IPS-18a (cell line): ENCODE measurements at regions not wholly inside any gene's neighbourhood (a gene's known extent, or its start where the extent isn't known, plus 50 kb on each side); places are given as distances from the start of the nearest gene placed in this dataset.
"Not testable (repeated sequence)": the region's sequence is repeated elsewhere in the genome, so short reads cannot be mapped to it uniquely, and the experiment has no call there.

ENCODE experiments used
- H3K27ac ChIP-seq: one replicate; pipeline ENCODE4 v1.5.1; 2013; ENCODE audit warnings: low read length
- H3K27me3 ChIP-seq: one replicate; pipeline ENCODE4 v1.6.1; 2013; ENCODE audit warnings: mild to moderate bottlenecking, low read length; ENCODE audit not compliant: control insufficient read depth, insufficient read depth
- H3K36me3 ChIP-seq: one replicate; pipeline ENCODE4 v1.6.1; 2013; ENCODE audit warnings: low read depth, low read length; ENCODE audit not compliant: control insufficient read depth
- H3K4me1 ChIP-seq: one replicate; pipeline ENCODE4 v1.6.1; 2013; ENCODE audit warnings: low read depth, low read length; ENCODE audit not compliant: control insufficient read depth
- H3K4me3 ChIP-seq: one replicate; pipeline ENCODE4 v1.5.1; 2013; ENCODE audit warnings: low read length
- H3K9ac ChIP-seq: one replicate; pipeline ENCODE4 v1.6.1; 2013; ENCODE audit warnings: mild to moderate bottlenecking, low read length, moderate library complexity
- H3K9me3 ChIP-seq: one replicate; pipeline ENCODE4 v1.6.1; 2013; ENCODE audit warnings: low read depth, low read length; ENCODE audit not compliant: control insufficient read depth

- no peak overlapping the region for H3K9ac ChIP-seq
- H3K36me3 ChIP-seq: no peaks in the 10 kb centered on the region
- H3K27ac ChIP-seq: no peak overlapping the region
- H3K4me3 ChIP-seq: no peak overlapping the region
- H3K9me3 ChIP-seq: peaks cover 4% of the 10 kb centered on the region
- no peaks in the 10 kb centered on the region for H3K27me3 ChIP-seq
- no peaks in the 10 kb centered on the region for H3K4me1 ChIP-seq
Observed at GRCh38 chr7:8314566-8314965, 52.6 kb upstream of the ICA1 start.

- Histone ChIP-seq H3K4me1 (no peaks in the 10 kb centered on the region), H3K9me3 (peaks cover 7% of the 10 kb centered on the region), H3K9ac (no peak overlapping the region), H3K27me3 (no peaks in the 10 kb centered on the region), H3K27ac (no peak overlapping the region), H3K36me3 (no peaks in the 10 kb centered on the region), H3K4me3 (no peak overlapping the region)
Observed at GRCh38 chr7:8319115-8319514, 57.1 kb upstream of the ICA1 start.

GRCh38 chr7:8320174-8320573 is 58.2 kb upstream of the ICA1 start:
- Histone ChIP-seq H3K27me3 (no peaks in the 10 kb centered on the region), H3K9me3 (peaks cover 7% of the 10 kb centered on the region), H3K9ac (no peak overlapping the region), H3K4me1 (no peaks in the 10 kb centered on the region), H3K4me3 (no peak overlapping the region), H3K27ac (no peak overlapping the region), H3K36me3 (no peaks in the 10 kb centered on the region)

- no peak overlapping the region for H3K27ac ChIP-seq
- no peak overlapping the region for H3K9ac ChIP-seq
- no peak overlapping the region for H3K4me3 ChIP-seq
- H3K27me3 ChIP-seq: no peaks in the 10 kb centered on the region
- H3K9me3 ChIP-seq: peaks cover 7% of the 10 kb centered on the region
- H3K36me3 ChIP-seq: no peaks in the 10 kb centered on the region
- H3K4me1 ChIP-seq: no peaks in the 10 kb centered on the region
Observed at GRCh38 chr7:8321312-8321711, 59.3 kb upstream of the ICA1 start.

- no peaks in the 10 kb centered on the region for H3K36me3 ChIP-seq
- peaks cover 7% of the 10 kb centered on the region for H3K9me3 ChIP-seq
- H3K9ac ChIP-seq: no peak overlapping the region
- no peaks in the 10 kb centered on the region for H3K4me1 ChIP-seq
- H3K27me3 ChIP-seq: no peaks in the 10 kb centered on the region
- no peak overlapping the region for H3K4me3 ChIP-seq
- no peak overlapping the region for H3K27ac ChIP-seq
Observed at GRCh38 chr7:8322667-8323066, 60.7 kb upstream of the ICA1 start.

- Histone ChIP-seq H3K4me1 (no peaks in the 10 kb centered on the region), H3K27ac (no peak overlapping the region), H3K4me3 (no peak overlapping the region), H3K9me3 (no peaks in the 10 kb centered on the region), H3K27me3 (no peaks in the 10 kb centered on the region), H3K9ac (no peak overlapping the region), H3K36me3 (no peaks in the 10 kb centered on the region)
Observed at GRCh38 chr7:8325067-8325466, 63.1 kb upstream of the ICA1 start.

GRCh38 chr7:8327199-8327598 is 65.2 kb upstream of the ICA1 start:
- Histone ChIP-seq H3K9ac (no peak overlapping the region), H3K9me3 (no peaks in the 10 kb centered on the region), H3K4me1 (no peaks in the 10 kb centered on the region), H3K4me3 (no peak overlapping the region), H3K27ac (no peak overlapping the region), H3K27me3 (no peaks in the 10 kb centered on the region), H3K36me3 (no peaks in the 10 kb centered on the region)

- Histone ChIP-seq H3K27me3 (no peaks in the 10 kb centered on the region), H3K4me1 (no peaks in the 10 kb centered on the region), H3K9me3 (no peaks in the 10 kb centered on the region), H3K4me3 (no peak overlapping the region), H3K9ac (no peak overlapping the region), H3K27ac (no peak overlapping the region), H3K36me3 (no peaks in the 10 kb centered on the region)
Observed at GRCh38 chr7:8338206-8338605, 76.2 kb upstream of the ICA1 start.

- Histone ChIP-seq H3K27me3 (no peaks in the 10 kb centered on the region), H3K36me3 (no peaks in the 10 kb centered on the region), H3K4me3 (no peak overlapping the region), H3K9ac (no peak overlapping the region), H3K9me3 (peaks cover 5% of the 10 kb centered on the region), H3K4me1 (no peaks in the 10 kb centered on the region), H3K27ac (no peak overlapping the region)
Observed at GRCh38 chr7:8343556-8343955, 81.6 kb upstream of the ICA1 start.

GRCh38 chr7:8347395-8347794 is 85.4 kb upstream of the ICA1 start:
- not testable (repeated sequence) for H3K4me1 ChIP-seq

GRCh38 chr7:8351654-8352053 is 81.8 kb upstream of the NXPH1 start:
- H3K27me3 ChIP-seq, H3K27ac ChIP-seq, H3K36me3 ChIP-seq, H3K4me3 ChIP-seq, H3K9me3 ChIP-seq, H3K4me1 ChIP-seq, H3K9ac ChIP-seq: not testable (repeated sequence)

More at GRCh38 chr7:8347395-8347794, 85.4 kb upstream of the ICA1 start:
- H3K27ac ChIP-seq, H3K36me3 ChIP-seq, H3K9ac ChIP-seq, H3K27me3 ChIP-seq, H3K9me3 ChIP-seq, H3K4me3 ChIP-seq: not testable (repeated sequence)

- no peaks in the 10 kb centered on the region for H3K36me3 ChIP-seq
- H3K4me1 ChIP-seq: no peaks in the 10 kb centered on the region
- H3K27ac ChIP-seq: no peak overlapping the region
- H3K9me3 ChIP-seq: peaks cover 4% of the 10 kb centered on the region
- H3K4me3 ChIP-seq: no peak overlapping the region
- H3K27me3 ChIP-seq: no peaks in the 10 kb centered on the region
- no peak overlapping the region for H3K9ac ChIP-seq
Observed at GRCh38 chr7:8353991-8354390, 79.4 kb upstream of the NXPH1 start.
